H1 (cell line): ENCODE measurements at regions not wholly inside any gene's neighbourhood (a gene's known extent, or its start where the extent isn't known, plus 50 kb on each side); places are given as distances from the start of the nearest gene placed in this dataset.

ENCODE experiments used
- BACH1 ChIP-seq: IDR thresholded peaks from 2 replicates; pipeline ENCODE4 v1.6.1; 2012; ENCODE audit warnings: low read length, improper control_type of control experiment
- CBX5 ChIP-seq: fragments of 300-800, 300-1000 bp; sonication (generic); IDR thresholded peaks from 2 replicates; pipeline ENCODE4 v1.7.1; 2016; ENCODE audit warnings: antibody characterized with exemption, low read length, low read depth
- CBX8 ChIP-seq: fragments of 300-800, 300-1000 bp; sonication (generic); IDR thresholded peaks from 2 replicates; pipeline ENCODE4 v1.7.1; 2016; ENCODE audit warnings: low read depth, low read length, borderline replicate concordance
- CHD1 ChIP-seq: IDR thresholded peaks from 2 replicates; pipeline ENCODE4 v1.6.1; 2012; ENCODE audit warnings: low read depth, low read length, improper control_type of control experiment
- CTBP2 ChIP-seq: IDR thresholded peaks from 2 replicates; pipeline ENCODE4 v1.7.0; 2011; ENCODE audit warnings: borderline replicate concordance, mild to moderate bottlenecking, moderate library complexity, mixed read lengths, low read length; ENCODE audit not compliant: insufficient read depth, insufficient read length
- EP300 ChIP-seq, 2 experiments: IDR thresholded peaks; 1 replicate in 1 of 2; 2 replicates in 1 of 2; pipeline ENCODE4 v1.6.1; 2011 to 2012; ENCODE audit warnings: low read depth in 2 of 2, low read length in 2 of 2, mild to moderate bottlenecking in 2 of 2, borderline replicate concordance in 1 of 2, inconsistent platforms in 1 of 2, moderate library complexity in 1 of 2
- GABPA ChIP-seq: IDR thresholded peaks from 2 replicates; pipeline ENCODE4 v1.6.1; 2011; ENCODE audit warnings: mild to moderate bottlenecking, low read length, moderate library complexity, borderline replicate concordance; ENCODE audit not compliant: insufficient read depth
- HDAC6 ChIP-seq: IDR thresholded peaks from one replicate; pipeline ENCODE4 v1.7.1; 2012; ENCODE audit warnings: low read depth, mild to moderate bottlenecking, inconsistent platforms, low read length, moderate library complexity
- JUN ChIP-seq: IDR thresholded peaks from 2 replicates; pipeline ENCODE4 v1.6.1; 2011; ENCODE audit warnings: low read depth, mild to moderate bottlenecking, improper control_type of control experiment, low read length
- KDM4A ChIP-seq: IDR thresholded peaks from one replicate; pipeline ENCODE4 v1.7.1; 2012; ENCODE audit warnings: low read depth, mild to moderate bottlenecking, moderate library complexity, low read length, inconsistent platforms; ENCODE audit not compliant: severe bottlenecking
- KDM5A ChIP-seq: fragments of 200-600 bp; IDR thresholded peaks from 2 replicates; pipeline ENCODE4 v1.7.1; 2012; ENCODE audit warnings: mild to moderate bottlenecking, low read length, inconsistent platforms, mixed read lengths
- PHF8 ChIP-seq: fragments of 200-600 bp; sonication (generic); conservative IDR thresholded peaks from 2 replicates; pipeline ENCODE4 v1.7.1; 2012; ENCODE audit warnings: low read depth, mild to moderate bottlenecking, inconsistent platforms, low read length, moderate library complexity
- RAD21 ChIP-seq, 2 experiments: IDR thresholded peaks in 1 of 2; conservative IDR thresholded peaks in 1 of 2; 2 replicates each; pipeline ENCODE4 v1.6.1; 2011; ENCODE audit warnings: low read depth in 2 of 2, low read length in 2 of 2, improper control_type of control experiment in 1 of 2, inconsistent platforms in 1 of 2, mild to moderate bottlenecking in 1 of 2, moderate library complexity in 1 of 2
- RFX5 ChIP-seq: IDR thresholded peaks from 2 replicates; pipeline ENCODE4 v1.6.1; 2011; ENCODE audit warnings: low read depth, low read length, improper control_type of control experiment, borderline replicate concordance
- SIN3A ChIP-seq, 2 experiments: IDR thresholded peaks in 1 of 2; conservative IDR thresholded peaks in 1 of 2; 2 replicates each; pipeline ENCODE4 v1.6.1; 2011 to 2012; ENCODE audit warnings: low read length in 2 of 2, improper control_type of control experiment in 1 of 2, low read depth in 1 of 2, mild to moderate bottlenecking in 1 of 2
- TF ChIP-seq, protein P1 (sequence below), 3 experiments: IDR thresholded peaks; 1 replicate in 2 of 3; 2 replicates in 1 of 3; pipeline versions ENCODE4 v1.5.1 to v1.6.1; 2011; ENCODE audit warnings: low read length in 3 of 3, mild to moderate bottlenecking in 3 of 3, inconsistent platforms in 2 of 3, low read depth in 1 of 3, moderate library complexity in 1 of 3; ENCODE audit not compliant: insufficient read depth in 1 of 3; ENCODE audit errors: control extremely low read depth in 1 of 3

DNA sequence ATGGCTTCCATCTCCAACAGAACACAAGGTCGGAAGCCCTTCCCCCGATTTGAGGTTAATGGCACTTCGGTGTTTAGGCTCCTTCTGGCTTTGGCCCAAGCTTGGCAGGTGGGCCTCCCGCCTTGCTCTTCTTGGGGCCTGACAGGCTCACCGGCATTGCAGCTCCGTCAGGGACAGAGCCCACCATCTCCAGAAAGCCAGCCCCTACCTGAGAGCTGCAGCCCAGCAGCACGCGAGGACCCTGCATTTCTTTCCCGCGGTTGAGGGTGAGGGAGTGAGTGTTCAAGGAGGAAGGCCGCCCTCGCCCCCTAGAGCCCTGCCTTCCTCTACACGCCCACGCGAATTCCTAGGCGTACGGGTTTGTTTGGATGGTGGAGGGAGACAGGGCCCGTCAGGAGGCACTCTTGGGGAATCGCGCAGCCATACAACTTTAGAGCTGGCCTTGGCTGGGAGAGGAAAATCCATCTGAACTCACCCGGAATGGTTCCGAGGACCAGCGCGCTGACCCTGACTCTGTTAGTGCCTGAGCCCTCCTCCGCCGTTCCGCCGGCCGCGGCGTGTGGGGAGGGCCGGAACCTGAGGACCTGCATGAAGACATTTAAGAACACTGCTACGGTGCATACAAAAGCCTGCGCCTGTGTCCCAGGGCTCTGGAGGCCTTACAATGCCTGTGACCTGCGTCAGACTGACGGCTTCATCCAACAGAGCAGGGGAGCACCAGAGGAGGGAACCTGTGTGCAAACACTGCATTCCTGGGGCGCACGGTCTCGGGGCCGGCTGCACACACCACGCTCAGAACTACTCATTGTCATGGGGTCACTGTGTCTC is 73.8 kb downstream of the MRPL36 start (continued):
- TF ChIP-seq, protein P1, sequence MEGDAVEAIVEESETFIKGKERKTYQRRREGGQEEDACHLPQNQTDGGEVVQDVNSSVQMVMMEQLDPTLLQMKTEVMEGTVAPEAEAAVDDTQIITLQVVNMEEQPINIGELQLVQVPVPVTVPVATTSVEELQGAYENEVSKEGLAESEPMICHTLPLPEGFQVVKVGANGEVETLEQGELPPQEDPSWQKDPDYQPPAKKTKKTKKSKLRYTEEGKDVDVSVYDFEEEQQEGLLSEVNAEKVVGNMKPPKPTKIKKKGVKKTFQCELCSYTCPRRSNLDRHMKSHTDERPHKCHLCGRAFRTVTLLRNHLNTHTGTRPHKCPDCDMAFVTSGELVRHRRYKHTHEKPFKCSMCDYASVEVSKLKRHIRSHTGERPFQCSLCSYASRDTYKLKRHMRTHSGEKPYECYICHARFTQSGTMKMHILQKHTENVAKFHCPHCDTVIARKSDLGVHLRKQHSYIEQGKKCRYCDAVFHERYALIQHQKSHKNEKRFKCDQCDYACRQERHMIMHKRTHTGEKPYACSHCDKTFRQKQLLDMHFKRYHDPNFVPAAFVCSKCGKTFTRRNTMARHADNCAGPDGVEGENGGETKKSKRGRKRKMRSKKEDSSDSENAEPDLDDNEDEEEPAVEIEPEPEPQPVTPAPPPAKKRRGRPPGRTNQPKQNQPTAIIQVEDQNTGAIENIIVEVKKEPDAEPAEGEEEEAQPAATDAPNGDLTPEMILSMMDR (IDR thresholded peaks at IDR 0.05; ENCODE audit: control extremely low read depth in 1 of 3, insufficient read depth in 1 of 3, low read depth in 1 of 3, low read length in 3 of 3) = peak in 1 of 3 experiments; percentile 7; a peak in 1 of 4 replicates
- no peak for TF ChIP-seq CHD1
- TF ChIP-seq RAD21 (IDR thresholded peaks at IDR 0.05 in 1 of 2, conservative IDR thresholded peaks at IDR 0.05 in 1 of 2; ENCODE audit: low read depth in 2 of 2, low read length in 2 of 2) = no peak
- no peak for TF ChIP-seq KDM4A
- TF ChIP-seq PHF8 = no peak
- TF ChIP-seq RFX5 = no peak
- TF ChIP-seq KDM5A = no peak
- TF ChIP-seq CBX5 = no peak
- TF ChIP-seq CTBP2 = no peak
- TF ChIP-seq EP300 (IDR thresholded peaks at IDR 0.05; ENCODE audit: borderline replicate concordance in 1 of 2, low read depth in 2 of 2, low read length in 2 of 2) = no peak
- TF ChIP-seq GABPA = no peak
- TF ChIP-seq HDAC6 = no peak
- TF ChIP-seq CBX8 = no peak
- TF ChIP-seq SIN3A (conservative IDR thresholded peaks at IDR 0.05 in 1 of 2, IDR thresholded peaks at IDR 0.05 in 1 of 2; ENCODE audit: low read depth in 1 of 2, low read length in 2 of 2) = no peak
- no peak for TF ChIP-seq JUN
- TF ChIP-seq BACH1 = no peak
